ENCODE measurements at regions not wholly inside any gene's neighbourhood (a gene's known extent, or its start where the extent isn't known, plus 50 kb on each side); places are given as distances from the start of the nearest gene placed in this dataset.

DNA sequence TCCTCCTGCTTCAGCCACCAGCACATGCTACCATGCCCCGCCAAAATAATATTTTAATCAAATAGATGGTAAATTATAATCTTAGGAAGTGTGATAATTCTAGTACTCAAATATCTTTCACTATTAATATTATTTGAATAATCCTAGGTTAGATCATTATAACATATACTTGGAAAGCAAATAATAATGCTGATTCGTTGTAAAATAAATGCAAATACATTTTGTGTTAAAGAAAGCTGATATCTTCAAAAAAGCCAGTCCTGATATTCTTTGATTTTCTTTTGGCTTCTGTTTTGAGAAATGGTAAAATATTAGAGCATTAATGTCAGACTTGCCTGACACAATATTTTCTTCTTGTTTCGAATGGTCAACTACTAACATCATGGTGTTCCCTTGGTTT is 116.3 kb upstream of the ADAMTS5 start:
- H3K4me3 Mint-ChIP-seq (ENCODE audit: unreplicated experiment), result no peak overlapping the region
- H3K4me1 Mint-ChIP-seq (ENCODE audit: insufficient read depth, unreplicated experiment), result no peaks in the 10 kb centered on the region
- ChIA-PET CTCF (no interaction called here), POLR2A (no interaction called here)
- H3K27me3 Mint-ChIP-seq (ENCODE audit: insufficient read depth, unreplicated experiment), result no peaks in the 10 kb centered on the region
- no peaks in the 10 kb centered on the region for H3K36me3 Mint-ChIP-seq (ENCODE audit: insufficient read depth, unreplicated experiment)
- no peaks in the 10 kb centered on the region for H3K9me3 Mint-ChIP-seq (ENCODE audit: unreplicated experiment)
- no peak for DNase-seq (ENCODE audit: unreplicated experiment)
- H3K27ac Mint-ChIP-seq (ENCODE audit: low read depth, unreplicated experiment), result no peak overlapping the region
- TF ChIP-seq, protein P1, sequence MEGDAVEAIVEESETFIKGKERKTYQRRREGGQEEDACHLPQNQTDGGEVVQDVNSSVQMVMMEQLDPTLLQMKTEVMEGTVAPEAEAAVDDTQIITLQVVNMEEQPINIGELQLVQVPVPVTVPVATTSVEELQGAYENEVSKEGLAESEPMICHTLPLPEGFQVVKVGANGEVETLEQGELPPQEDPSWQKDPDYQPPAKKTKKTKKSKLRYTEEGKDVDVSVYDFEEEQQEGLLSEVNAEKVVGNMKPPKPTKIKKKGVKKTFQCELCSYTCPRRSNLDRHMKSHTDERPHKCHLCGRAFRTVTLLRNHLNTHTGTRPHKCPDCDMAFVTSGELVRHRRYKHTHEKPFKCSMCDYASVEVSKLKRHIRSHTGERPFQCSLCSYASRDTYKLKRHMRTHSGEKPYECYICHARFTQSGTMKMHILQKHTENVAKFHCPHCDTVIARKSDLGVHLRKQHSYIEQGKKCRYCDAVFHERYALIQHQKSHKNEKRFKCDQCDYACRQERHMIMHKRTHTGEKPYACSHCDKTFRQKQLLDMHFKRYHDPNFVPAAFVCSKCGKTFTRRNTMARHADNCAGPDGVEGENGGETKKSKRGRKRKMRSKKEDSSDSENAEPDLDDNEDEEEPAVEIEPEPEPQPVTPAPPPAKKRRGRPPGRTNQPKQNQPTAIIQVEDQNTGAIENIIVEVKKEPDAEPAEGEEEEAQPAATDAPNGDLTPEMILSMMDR (IDR thresholded peaks at IDR 0.05; ENCODE audit: unreplicated experiment), result no peak
- intact Hi-C loops (cut with micrococcal nuclease), result no loop called here
- BruUV-seq (replicated peaks), result no TSS peak

DNA sequence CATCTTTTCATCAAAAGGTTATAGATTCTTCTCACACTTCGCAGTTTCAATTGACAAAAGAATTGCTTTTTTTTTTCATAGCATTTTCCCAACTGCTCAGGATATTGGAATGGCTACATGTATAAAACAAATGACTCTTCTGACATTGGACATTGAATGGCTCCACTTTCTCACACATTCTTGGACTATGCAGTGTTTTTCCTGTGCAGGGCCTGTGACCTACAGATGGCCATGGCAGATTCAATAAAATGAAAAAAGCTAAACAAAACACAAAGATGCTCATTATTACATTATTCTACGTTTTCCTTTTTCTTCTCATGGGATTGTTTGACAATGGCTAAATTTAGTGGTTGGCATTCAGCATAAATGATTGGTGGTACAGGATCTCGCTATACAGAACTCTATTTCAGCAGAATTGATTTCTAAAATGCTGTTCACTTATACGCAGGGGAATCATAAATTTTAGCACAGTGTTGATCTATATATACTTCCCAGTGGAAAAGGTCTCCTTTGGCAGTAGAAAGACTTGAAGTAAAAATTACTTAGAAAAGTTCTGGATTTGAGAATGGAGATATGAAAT is 115.6 kb upstream of the ADAMTS5 start:
- ChIA-PET CTCF (interaction anchor here (1.2 kb wide), 1 partner anchor 483 kb away, joined by 3 read pairs; no protein-coding TSS in a partner anchor), POLR2A (no interaction called here)
- Mint-ChIP-seq H3K27me3 (ENCODE audit: insufficient read depth, unreplicated experiment) (no peaks in the 10 kb centered on the region), H3K9me3 (ENCODE audit: unreplicated experiment) (no peaks in the 10 kb centered on the region), H3K4me1 (ENCODE audit: insufficient read depth, unreplicated experiment) (no peaks in the 10 kb centered on the region), H3K27ac (ENCODE audit: low read depth, unreplicated experiment) (no peak overlapping the region), H3K4me3 (ENCODE audit: unreplicated experiment) (no peak overlapping the region), H3K36me3 (ENCODE audit: insufficient read depth, unreplicated experiment) (no peaks in the 10 kb centered on the region)
- TF ChIP-seq, protein P1 (IDR thresholded peaks at IDR 0.05; ENCODE audit: unreplicated experiment), result no peak
- no peak for DNase-seq (ENCODE audit: unreplicated experiment)
- no TSS peak for BruUV-seq (replicated peaks)
- intact Hi-C loops (cut with micrococcal nuclease), result no loop called here

DNA sequence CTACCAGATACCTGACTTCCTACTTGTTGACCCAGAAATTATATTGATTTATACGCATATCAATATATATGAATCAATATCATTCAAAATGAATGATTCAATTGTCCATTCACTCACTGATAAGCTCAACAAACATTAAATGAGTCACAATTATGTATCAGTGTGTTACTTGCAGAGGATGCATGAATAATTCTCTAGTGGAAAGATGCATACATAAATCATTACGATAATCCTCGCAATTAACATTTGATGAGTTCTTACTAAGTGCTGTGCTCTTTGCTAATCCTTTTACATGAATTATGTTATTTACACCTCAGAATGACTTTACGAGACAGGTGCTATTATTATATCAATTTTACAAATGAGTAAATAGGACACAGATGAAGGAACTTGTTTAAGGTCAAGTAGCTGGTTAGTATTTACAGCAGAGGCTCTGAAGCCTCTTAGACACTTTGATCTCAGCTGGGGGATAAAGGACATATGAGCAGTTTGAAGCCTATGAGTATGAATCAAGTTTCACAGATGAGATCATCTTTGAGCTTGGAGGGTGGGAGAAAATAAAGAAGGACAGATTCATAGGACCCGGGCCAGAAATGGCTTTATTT is 112.8 kb upstream of the ADAMTS5 start:
- CTCF ChIA-PET, result no interaction called here
- H3K27ac Mint-ChIP-seq (ENCODE audit: low read depth, unreplicated experiment), result no peak overlapping the region
- no peaks in the 10 kb centered on the region for H3K36me3 Mint-ChIP-seq (ENCODE audit: insufficient read depth, unreplicated experiment)
- TF ChIP-seq, protein P1 (IDR thresholded peaks at IDR 0.05; ENCODE audit: unreplicated experiment), result no peak
- H3K9me3 Mint-ChIP-seq (ENCODE audit: unreplicated experiment), result no peaks in the 10 kb centered on the region
- BruUV-seq (replicated peaks), result no TSS peak
- DNase-seq (ENCODE audit: unreplicated experiment), result no peak
- intact Hi-C loops (cut with micrococcal nuclease), result no loop called here
- no peak overlapping the region for H3K4me3 Mint-ChIP-seq (ENCODE audit: unreplicated experiment)
- no peaks in the 10 kb centered on the region for H3K27me3 Mint-ChIP-seq (ENCODE audit: insufficient read depth, unreplicated experiment)
- no peaks in the 10 kb centered on the region for H3K4me1 Mint-ChIP-seq (ENCODE audit: insufficient read depth, unreplicated experiment)
- POLR2A ChIA-PET, result no interaction called here

DNA sequence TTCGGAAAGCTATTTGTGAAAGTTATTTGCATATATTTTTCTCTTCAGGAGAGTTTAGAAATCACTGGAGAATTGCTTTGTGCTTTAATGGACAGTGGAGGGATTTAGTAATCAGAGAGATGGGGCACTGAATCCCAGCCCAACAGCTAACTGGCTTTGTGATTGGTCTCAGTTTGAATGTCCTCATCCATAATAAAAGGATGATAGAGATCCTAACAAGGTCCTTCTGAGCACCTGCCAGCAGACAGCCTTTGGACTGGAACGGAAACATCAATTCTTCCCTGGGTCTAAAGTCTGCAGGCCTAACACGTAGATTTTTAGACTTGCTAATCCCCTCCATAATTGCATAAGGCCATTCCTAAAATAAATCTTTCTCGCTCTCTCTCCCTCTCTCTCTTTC is 112.0 kb upstream of the ADAMTS5 start:
- H3K27ac Mint-ChIP-seq (ENCODE audit: low read depth, unreplicated experiment), result no peak overlapping the region
- DNase-seq (ENCODE audit: unreplicated experiment), result no peak
- no peak overlapping the region for H3K4me3 Mint-ChIP-seq (ENCODE audit: unreplicated experiment)
- H3K4me1 Mint-ChIP-seq (ENCODE audit: insufficient read depth, unreplicated experiment), result no peaks in the 10 kb centered on the region
- CTCF ChIA-PET, result interaction anchor here (1.1 kb wide), 1 partner anchor 22 kb away, joined by 3 read pairs; no protein-coding TSS in a partner anchor
- no peaks in the 10 kb centered on the region for H3K36me3 Mint-ChIP-seq (ENCODE audit: insufficient read depth, unreplicated experiment)
- H3K27me3 Mint-ChIP-seq (ENCODE audit: insufficient read depth, unreplicated experiment), result no peaks in the 10 kb centered on the region
- POLR2A ChIA-PET, result no interaction called here
- intact Hi-C loops (cut with micrococcal nuclease), result no loop called here
- no peaks in the 10 kb centered on the region for H3K9me3 Mint-ChIP-seq (ENCODE audit: unreplicated experiment)
- TF ChIP-seq, protein P1 (IDR thresholded peaks at IDR 0.05; ENCODE audit: unreplicated experiment), result no peak
- no TSS peak for BruUV-seq (replicated peaks)

Data from MCF 10A (cell line).